H1 (cell line): ENCODE measurements at regions not wholly inside any gene's neighbourhood (a gene's known extent, or its start where the extent isn't known, plus 50 kb on each side); places are given as distances from the start of the nearest gene placed in this dataset.
A peak's percentile ranks its signal among the peaks of the same experiment; 100 is the strongest.

Source experiments
- CTCF ChIA-PET: fragments of 300-600 bp; sonication (Branson Sonifier 250); formaldehyde crosslinking; loops from one replicate; lab custom pipeline; 2021; ENCODE audit not compliant: partially characterized antibody; lab: Charles Lee
- POLR2A ChIA-PET: fragments of 300-600 bp; sonication (Branson Sonifier 250); formaldehyde crosslinking; loops from one replicate; lab custom pipeline; 2021; ENCODE audit warnings: inconsistent platforms; ENCODE audit not compliant: partially characterized antibody; lab: Charles Lee
- DNase-seq, 2 experiments: peaks; one replicate each; pipeline versions ENCODE4 v3.0.0 to v3.0.0-alpha.2; 2010 to 2022; ENCODE audit warnings: low spot score in 2 of 2, low read depth in 1 of 2, mixed read lengths in 1 of 2
- FAIRE-seq: peaks from 2 replicates; lab custom pipeline; 2011; peaks lifted over from hg19 to GRCh38; lab: Jason Lieb, UNC
- H2AFZ ChIP-seq: 2 replicates; pipeline ENCODE4 v1.8.1; 2012; ENCODE audit warnings: low read length, inconsistent platforms
- H2AK5ac ChIP-seq: 2 replicates; pipeline ENCODE4 v1.6.1; 2013; ENCODE audit warnings: low read depth, low read length
- H2BK120ac ChIP-seq: replicated peaks from 2 replicates; pipeline ENCODE3; 2013; ENCODE audit warnings: low read depth, low read length, inconsistent platforms
- H2BK12ac ChIP-seq: 2 replicates; pipeline ENCODE4 v1.6.1; 2013; ENCODE audit warnings: low read depth, low read length
- H2BK15ac ChIP-seq: 2 replicates; pipeline ENCODE4 v1.6.1; 2013; ENCODE audit warnings: low read length
- H2BK20ac ChIP-seq: 2 replicates; pipeline ENCODE4 v1.6.1; 2013; ENCODE audit warnings: low read length
- H2BK5ac ChIP-seq: 2 replicates; pipeline ENCODE4 v1.6.1; 2013; ENCODE audit warnings: low read depth, low read length
- H3K14ac ChIP-seq: 2 replicates; pipeline ENCODE4 v1.6.1; 2013; ENCODE audit warnings: inconsistent platforms; ENCODE audit not compliant: insufficient read length
- H3K18ac ChIP-seq: 2 replicates; pipeline ENCODE4 v1.6.1; 2013; ENCODE audit warnings: low read length; ENCODE audit errors: extremely low read depth
- H3K23ac ChIP-seq: 2 replicates; pipeline ENCODE4 v1.6.1; 2013; ENCODE audit warnings: inconsistent platforms; ENCODE audit not compliant: insufficient read length
- H3K23me2 ChIP-seq: 2 replicates; pipeline ENCODE4 v1.6.1; 2013; ENCODE audit warnings: low read depth, low read length
- H3K27ac ChIP-seq: 2 replicates; pipeline ENCODE4 v1.6.1; 2011; ENCODE audit warnings: low read depth, low read length, inconsistent platforms
- H3K27me3 ChIP-seq, 4 experiments: replicated peaks in 1 of 4; 1 replicate in 1 of 4; 2 replicates in 3 of 4; pipeline versions ENCODE4 v1.6.1 to v1.8.1; 2011 to 2013; ENCODE audit warnings: low read length in 3 of 4, mild to moderate bottlenecking in 3 of 4, inconsistent platforms in 2 of 4, mixed read lengths in 2 of 4, moderate library complexity in 1 of 4; ENCODE audit not compliant: control insufficient read depth in 3 of 4, insufficient read depth in 3 of 4; ENCODE audit errors: extremely low read depth in 1 of 4
- H3K36me3 ChIP-seq, 4 experiments: 2 replicates each; pipeline versions ENCODE4 v1.6.1 to v1.8.1; 2011 to 2013; ENCODE audit warnings: mild to moderate bottlenecking in 4 of 4, low read length in 3 of 4, moderate library complexity in 2 of 4, control low read depth in 1 of 4, inconsistent platforms in 1 of 4; ENCODE audit not compliant: insufficient read depth in 4 of 4, control insufficient read depth in 2 of 4
- H3K4ac ChIP-seq: replicated peaks from 2 replicates; pipeline ENCODE3; 2013; ENCODE audit warnings: low read length, low read depth, mixed read lengths, inconsistent platforms; ENCODE audit not compliant: insufficient read length
- H3K4me1 ChIP-seq, 4 experiments: replicated peaks in 1 of 4; 1 replicate in 1 of 4; 2 replicates in 3 of 4; pipeline versions ENCODE4 v1.6.1 to v1.8.1; 2011 to 2013; ENCODE audit warnings: low read length in 3 of 4, inconsistent platforms in 2 of 4, mixed read lengths in 1 of 4; ENCODE audit not compliant: insufficient read depth in 4 of 4, control insufficient read depth in 3 of 4
- H3K4me2 ChIP-seq, 2 experiments: 2 replicates each; pipeline versions ENCODE4 v1.6.1 to v1.8.1; 2011 to 2013; ENCODE audit warnings: low read depth in 2 of 2, low read length in 2 of 2, control low read depth in 1 of 2, inconsistent platforms in 1 of 2, mild to moderate bottlenecking in 1 of 2; ENCODE audit not compliant: insufficient read depth in 1 of 2
- H3K4me3 ChIP-seq, 4 experiments: fragments of 200-600, 300-600 bp in 1 of 4; sonication (generic), shearing (Covaris generic), sonication (Bioruptor Twin) in 1 of 4; 2 replicates each; pipeline versions ENCODE4 v1.5.1 to v1.8.1; 2011 to 2016; ENCODE audit warnings: low read length in 4 of 4, low read depth in 3 of 4, control low read depth in 2 of 4, inconsistent platforms in 2 of 4, mild to moderate bottlenecking in 2 of 4, mixed read lengths in 1 of 4, moderate library complexity in 1 of 4; ENCODE audit not compliant: insufficient read depth in 2 of 4; ENCODE audit errors: extremely low read depth in 1 of 4
- H3K56ac ChIP-seq: replicated peaks from 2 replicates; pipeline ENCODE3; 2013; ENCODE audit warnings: low read depth, mild to moderate bottlenecking, mixed read lengths, low read length, inconsistent platforms; ENCODE audit not compliant: insufficient read length
- H3K79me1 ChIP-seq: 2 replicates; pipeline ENCODE4 v1.6.1; 2013; ENCODE audit warnings: low read depth, low read length, control low read depth
- H3K79me2 ChIP-seq, 2 experiments: 2 replicates each; pipeline versions ENCODE4 v1.6.1 to v1.8.1; 2012 to 2013; ENCODE audit warnings: low read length in 2 of 2, mild to moderate bottlenecking in 2 of 2, inconsistent platforms in 1 of 2; ENCODE audit not compliant: insufficient read depth in 2 of 2, control insufficient read depth in 1 of 2
- H3K9ac ChIP-seq, 4 experiments: replicated peaks in 1 of 4; 1 replicate in 1 of 4; 2 replicates in 3 of 4; pipeline versions ENCODE4 v1.6.1 to v1.8.1; 2011 to 2013; ENCODE audit warnings: low read depth in 3 of 4, low read length in 3 of 4, control low read depth in 2 of 4, mild to moderate bottlenecking in 2 of 4, moderate library complexity in 2 of 4, inconsistent platforms in 1 of 4; ENCODE audit errors: extremely low read depth in 1 of 4
- H3K9me3 ChIP-seq, 2 experiments: 2 replicates each; pipeline versions ENCODE4 v1.6.1 to v1.8.1; 2012 to 2013; ENCODE audit warnings: mild to moderate bottlenecking in 2 of 2, moderate library complexity in 2 of 2, control low read depth in 1 of 2, inconsistent platforms in 1 of 2, low read depth in 1 of 2, low read length in 1 of 2, mixed read lengths in 1 of 2; ENCODE audit not compliant: insufficient read depth in 2 of 2
- H4K20me1 ChIP-seq, 2 experiments: replicated peaks in 1 of 2; 2 replicates each; pipeline versions ENCODE3 to v1.8.1; 2011 to 2013; ENCODE audit warnings: inconsistent platforms in 2 of 2, low read length in 2 of 2, mild to moderate bottlenecking in 1 of 2; ENCODE audit not compliant: insufficient read depth in 2 of 2, control insufficient read depth in 1 of 2
- H4K5ac ChIP-seq: 2 replicates; pipeline ENCODE4 v1.6.1; 2013; ENCODE audit warnings: low read length, low read depth, mixed read lengths, inconsistent platforms; ENCODE audit not compliant: insufficient read length
- H4K8ac ChIP-seq: 2 replicates; pipeline ENCODE4 v1.8.0; 2013; ENCODE audit warnings: mild to moderate bottlenecking, moderate library complexity, low read length, inconsistent platforms; ENCODE audit not compliant: insufficient read depth; ENCODE audit errors: extremely low read depth
- H4K91ac ChIP-seq: replicated peaks from 2 replicates; pipeline ENCODE3; 2013; ENCODE audit warnings: low read length, mixed read lengths, inconsistent platforms; ENCODE audit not compliant: insufficient read length
- ASH2L ChIP-seq: fragments of 200-600, 300-600 bp; sonication (generic); IDR thresholded peaks from one replicate; pipeline ENCODE4 v1.7.1; 2017; ENCODE audit warnings: low read length
- BCL11A ChIP-seq, 2 experiments: IDR thresholded peaks; one replicate each; pipeline ENCODE4 v1.6.1; 2011; ENCODE audit warnings: low read depth in 2 of 2, low read length in 2 of 2, mild to moderate bottlenecking in 2 of 2
- CEBPB ChIP-seq: IDR thresholded peaks from 2 replicates; pipeline ENCODE4 v1.6.1; 2012; ENCODE audit warnings: low read depth, low read length
- HDAC2 ChIP-seq, 2 experiments: fragments of 300-600 bp in 1 of 2; sonication (generic) in 1 of 2; IDR thresholded peaks; 2 replicates each; pipeline ENCODE4 v1.6.1; 2011 to 2012; ENCODE audit warnings: low read depth in 2 of 2, low read length in 2 of 2, mild to moderate bottlenecking in 2 of 2, moderate library complexity in 2 of 2, borderline replicate concordance in 1 of 2, inconsistent platforms in 1 of 2
- JUND ChIP-seq: IDR thresholded peaks from 2 replicates; pipeline ENCODE4 v1.6.1; 2011; ENCODE audit warnings: mild to moderate bottlenecking, improper control_type of control experiment, low read length
- KDM4A ChIP-seq: IDR thresholded peaks from one replicate; pipeline ENCODE4 v1.7.1; 2012; ENCODE audit warnings: low read depth, mild to moderate bottlenecking, moderate library complexity, low read length, inconsistent platforms; ENCODE audit not compliant: severe bottlenecking
- KDM5A ChIP-seq: fragments of 200-600 bp; IDR thresholded peaks from 2 replicates; pipeline ENCODE4 v1.7.1; 2012; ENCODE audit warnings: mild to moderate bottlenecking, low read length, inconsistent platforms, mixed read lengths
- POLR2AphosphoS5 ChIP-seq: IDR thresholded peaks from 2 replicates; pipeline ENCODE4 v1.6.1; 2011; ENCODE audit warnings: low read depth, low read length
- RFX5 ChIP-seq: IDR thresholded peaks from 2 replicates; pipeline ENCODE4 v1.6.1; 2011; ENCODE audit warnings: low read depth, low read length, improper control_type of control experiment, borderline replicate concordance
- SP4 ChIP-seq: IDR thresholded peaks from 2 replicates; pipeline ENCODE4 v1.6.1; 2012; ENCODE audit warnings: low read length, inconsistent platforms
- SUZ12 ChIP-seq: fragments of 200-600 bp; sonication (generic); IDR thresholded peaks from 2 replicates; pipeline ENCODE4 v1.6.1; 2012; ENCODE audit warnings: mild to moderate bottlenecking, inconsistent platforms, low read length, moderate library complexity, mixed read lengths
- WGBS, 2 experiments: shearing (Covaris generic) in 1 of 2; methylation state at CpG; one replicate each; pipeline versions ENCODE4 v1.1.6 to v1.1.7; 2013 to 2015; ENCODE audit warnings: low lambda C conversion rate in 2 of 2, mixed read lengths in 2 of 2, inconsistent platforms in 1 of 2, low coverage in 1 of 2, missing lambda C conversion rate in 1 of 2; ENCODE audit not compliant: insufficient replicate concordance in 2 of 2, insufficient coverage in 1 of 2, insufficient read length in 1 of 2; ENCODE audit errors: extremely low coverage in 1 of 2, missing lambda C conversion rate in 1 of 2; 5-methylcytosine and 5-hydroxymethylcytosine counted together
- TF ChIP-seq, protein P1 (sequence below): IDR thresholded peaks from 2 replicates; pipeline ENCODE4 v1.6.1; 2011; ENCODE audit warnings: low read depth, mild to moderate bottlenecking, low read length; ENCODE audit not compliant: insufficient read depth

GRCh38 chr15:62417439-62417838 is 252.4 kb upstream of the C2CD4B start:
- no peak overlapping the region for H2AFZ ChIP-seq
- peaks cover 0 to 4% of the 10 kb centered on the region in 2 experiments; a peak in 1 of 4 replicates for H3K79me2 ChIP-seq
- H3K4ac ChIP-seq: no peak overlapping the region
- no peaks in the 10 kb centered on the region for H3K27me3 ChIP-seq
- H3K79me1 ChIP-seq: peaks cover 6% of the 10 kb centered on the region; the same call in 1 of the 2 replicates
- H2BK5ac ChIP-seq: no peak overlapping the region
- peak overlapping the region; percentile 50; the same call in 1 of the 2 replicates for H2BK15ac ChIP-seq
- CTCF ChIA-PET: interaction anchor here (0.6 to 1.7 kb wide), 4 partner anchors 9 to 429 kb away, joined by 3 to 6 read pairs (median 5); no protein-coding TSS in a partner anchor
- H3K14ac ChIP-seq: no peak overlapping the region
- H4K8ac ChIP-seq: no peak overlapping the region
- no peak overlapping the region for H3K4me2 ChIP-seq
- no peak for DNase-seq
- no peak overlapping the region for H2BK12ac ChIP-seq
- POLR2A ChIA-PET: interaction anchor here (0.8 to 1.4 kb wide), 3 partner anchors 9 to 29 kb away, joined by 3 read pairs; no protein-coding TSS in a partner anchor
- no peak overlapping the region for H2BK20ac ChIP-seq
- H4K91ac ChIP-seq: no peak overlapping the region
- peaks cover 3 to 6% (median 4%) of the 10 kb centered on the region in 4 experiments; a peak in 5 of 7 replicates for H3K4me1 ChIP-seq
- no peaks in the 10 kb centered on the region; a peak in 2 of 8 replicates for H3K36me3 ChIP-seq
- H3K4me3 ChIP-seq: no peak overlapping the region
- H4K20me1 ChIP-seq: no peaks in the 10 kb centered on the region
- no peak overlapping the region for H3K27ac ChIP-seq
- no peak overlapping the region for H3K23ac ChIP-seq
- no peak overlapping the region for H2AK5ac ChIP-seq
- H3K9ac ChIP-seq: no peak overlapping the region
- 96% methylated on average over 3 of the region's 3 CpGs; no CpG with 5 or more reads in 1 of the 2 experiments for WGBS, 2 experiments
- no peak for TF ChIP-seq BCL11A (IDR thresholded peaks at IDR 0.05; ENCODE audit: low read depth in 2 of 2, low read length in 2 of 2)
- TF ChIP-seq SP4: no peak
- no peak for TF ChIP-seq HDAC2 (IDR thresholded peaks at IDR 0.05; ENCODE audit: borderline replicate concordance in 1 of 2, low read depth in 2 of 2, low read length in 2 of 2)
- TF ChIP-seq SUZ12: no peak
- no peak for TF ChIP-seq KDM5A
- no peak for TF ChIP-seq JUND
- TF ChIP-seq, protein P1, sequence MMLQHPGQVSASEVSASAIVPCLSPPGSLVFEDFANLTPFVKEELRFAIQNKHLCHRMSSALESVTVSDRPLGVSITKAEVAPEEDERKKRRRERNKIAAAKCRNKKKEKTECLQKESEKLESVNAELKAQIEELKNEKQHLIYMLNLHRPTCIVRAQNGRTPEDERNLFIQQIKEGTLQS: no peak
- TF ChIP-seq ASH2L: no peak
- no peak for TF ChIP-seq POLR2AphosphoS5
- no peak for TF ChIP-seq KDM4A
- TF ChIP-seq RFX5: no peak
- no peak for TF ChIP-seq CEBPB
- H3K23me2 ChIP-seq: no peaks in the 10 kb centered on the region
- no peak overlapping the region for H4K5ac ChIP-seq
- no peak overlapping the region for H3K56ac ChIP-seq
- no peak overlapping the region for H3K18ac ChIP-seq
- FAIRE-seq: no peak
- no peak overlapping the region for H2BK120ac ChIP-seq
- no peaks in the 10 kb centered on the region for H3K9me3 ChIP-seq
